Keratinocyte (primary cell): ENCODE measurements at regions not wholly inside any gene's neighbourhood (a gene's known extent, or its start where the extent isn't known, plus 50 kb on each side); places are given as distances from the start of the nearest gene placed in this dataset.

Experiments
- CTCF ChIP-seq, 3 experiments: IDR thresholded peaks in 1 of 3; conservative IDR thresholded peaks in 1 of 3; optimal IDR thresholded peaks in 1 of 3; 2 replicates in 2 of 3; 3 replicates in 1 of 3; pipeline versions ENCODE3 to v1.5.1; 2011; ENCODE audit warnings: low read length in 3 of 3, mild to moderate bottlenecking in 3 of 3, moderate library complexity in 2 of 3, control low read depth in 1 of 3, inconsistent platforms in 1 of 3; ENCODE audit not compliant: insufficient read depth in 2 of 3; ENCODE audit errors: extremely low read depth in 1 of 3
- EZH2 ChIP-seq: IDR thresholded peaks from one replicate; pipeline ENCODE4 v1.6.1; 2012; ENCODE audit warnings: inconsistent platforms, mild to moderate bottlenecking, low read length, moderate library complexity

DNA sequence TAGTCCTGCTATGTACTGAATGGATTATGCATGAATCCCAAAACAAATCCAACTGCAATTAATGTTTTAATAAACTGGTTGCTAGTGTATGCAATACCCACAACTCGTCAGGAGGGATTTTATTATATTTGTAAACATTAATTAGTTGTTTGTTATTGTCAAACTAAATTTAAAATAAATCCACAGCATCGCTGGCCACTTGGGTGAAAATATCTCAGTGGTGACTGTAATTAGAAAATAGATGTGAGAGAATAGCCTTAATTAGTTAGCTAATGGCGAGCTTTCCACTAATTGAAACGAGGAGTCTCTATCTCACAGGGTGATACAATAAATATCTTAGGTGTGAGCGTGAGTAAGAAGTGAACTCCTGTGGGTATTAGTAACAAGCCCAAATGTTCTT lies 176.8 kb downstream of the LINC00237 start:
- TF ChIP-seq CTCF (optimal IDR thresholded peaks at IDR 0.05 in 1 of 3, IDR thresholded peaks at IDR 0.05 in 1 of 3, conservative IDR thresholded peaks at IDR 0.05 in 1 of 3; ENCODE audit: extremely low read depth in 1 of 3, insufficient read depth in 2 of 3, low read length in 3 of 3) (no peak), EZH2 (no peak)
